Lung (tissue), 11 donors: ENCODE measurements at regions not wholly inside any gene's neighbourhood (a gene's known extent, or its start where the extent isn't known, plus 50 kb on each side); places are given as distances from the start of the nearest gene placed in this dataset.

Experiments
- ATAC-seq: fragments of 200-7000 bp; cut with Tn5 transposase; one replicate; pipeline ENCODE4 v1.9.1; 2020; ENCODE audit warnings: moderate number of reproducible peaks; ENCODE audit not compliant: insufficient read depth, low FRiP score
- DNase-seq, 3 donors: peaks; one replicate each; pipeline ENCODE4 v3.0.0-alpha.2; 2013 to 2017
- H3K27ac ChIP-seq, 2 donors: one replicate each; pipeline ENCODE4 v1.5.1; 2013; ENCODE audit warnings: mild to moderate bottlenecking in 2 of 2, moderate library complexity in 2 of 2, control low read depth in 1 of 2, inconsistent platforms in 1 of 2, low read depth in 1 of 2, low read length in 1 of 2
- H3K27me3 ChIP-seq, 3 donors: one replicate each; pipeline ENCODE4 v1.5.1; 2013; ENCODE audit warnings: low read length in 2 of 3; ENCODE audit not compliant: control insufficient read depth in 3 of 3, insufficient read depth in 3 of 3
- H3K36me3 ChIP-seq, 4 donors: one replicate each; pipeline ENCODE4 v1.5.1; 2013; ENCODE audit warnings: low read length in 4 of 4, mild to moderate bottlenecking in 1 of 4, moderate library complexity in 1 of 4; ENCODE audit not compliant: control insufficient read depth in 4 of 4, insufficient read depth in 4 of 4
- H3K4me1 ChIP-seq, 5 donors: one replicate each; pipeline ENCODE4 v1.5.1; 2013; ENCODE audit warnings: low read length in 5 of 5, mild to moderate bottlenecking in 2 of 5, moderate library complexity in 1 of 5; ENCODE audit not compliant: control insufficient read depth in 5 of 5, insufficient read depth in 5 of 5
- H3K4me3 ChIP-seq: one replicate; pipeline ENCODE4 v1.5.1; 2013; ENCODE audit warnings: mild to moderate bottlenecking, control low read depth, moderate library complexity
- H3K9ac ChIP-seq, 2 donors: one replicate each; pipeline ENCODE4 v1.5.1; 2013; ENCODE audit warnings: low read length in 2 of 2, control low read depth in 1 of 2; ENCODE audit not compliant: insufficient read depth in 1 of 2
- H3K9me3 ChIP-seq, 4 donors: one replicate each; pipeline ENCODE4 v1.5.1; 2013; ENCODE audit warnings: low read length in 3 of 4, mild to moderate bottlenecking in 1 of 4, moderate library complexity in 1 of 4; ENCODE audit not compliant: control insufficient read depth in 4 of 4, insufficient read depth in 3 of 4
- CTCF ChIP-seq: IDR thresholded peaks from 2 replicates; pipeline ENCODE4 v1.5.1; 2012; ENCODE audit warnings: mild to moderate bottlenecking; ENCODE audit errors: control extremely low read depth, extremely low read depth
- WGBS, 2 donors: extraction: QIAGEN DNeasy Blood & Tissue Kit; methylation state at CpG; one replicate each; pipeline ENCODE4 v1.1.7; 2013; 5-methylcytosine and 5-hydroxymethylcytosine counted together
- donor health status: control.
- donor health status: control.
- donor health status: Bipolar disorder and iron deficiency.
- donor health status: healthy.
- donor health status: DM: yes; HTN: yes; CAD: no.

- Histone ChIP-seq H3K9me3 (no peaks in the 10 kb centered on the region), H3K4me1 (no peaks in the 10 kb centered on the region), H3K36me3 (no peaks in the 10 kb centered on the region), H3K27me3 (no peaks in the 10 kb centered on the region), H3K27ac (no peak overlapping the region), H3K4me3 (no peak overlapping the region), H3K9ac (no peak overlapping the region)
- no peak for DNase-seq
- ATAC-seq = no peak
- 73 to 91% methylated on average over 2 of the region's 2 CpGs for WGBS, 2 donors
- no peak for TF ChIP-seq CTCF
These were observed 199.4 kb upstream of the TTC14 start for GRCh38 chr3:180402471-180403073.

GRCh38 chr3:180403156-180403555 is 198.8 kb upstream of the TTC14 start:
- no peak overlapping the region for H3K27ac ChIP-seq
- ATAC-seq (no peak), DNase-seq (no peak)
- no peaks in the 10 kb centered on the region for H3K27me3 ChIP-seq
- H3K4me1 ChIP-seq = no peaks in the 10 kb centered on the region
- no peak for TF ChIP-seq CTCF
- no peaks in the 10 kb centered on the region for H3K9me3 ChIP-seq
- H3K4me3 ChIP-seq = no peak overlapping the region
- no peak overlapping the region for H3K9ac ChIP-seq
- H3K36me3 ChIP-seq = no peaks in the 10 kb centered on the region

DNA sequence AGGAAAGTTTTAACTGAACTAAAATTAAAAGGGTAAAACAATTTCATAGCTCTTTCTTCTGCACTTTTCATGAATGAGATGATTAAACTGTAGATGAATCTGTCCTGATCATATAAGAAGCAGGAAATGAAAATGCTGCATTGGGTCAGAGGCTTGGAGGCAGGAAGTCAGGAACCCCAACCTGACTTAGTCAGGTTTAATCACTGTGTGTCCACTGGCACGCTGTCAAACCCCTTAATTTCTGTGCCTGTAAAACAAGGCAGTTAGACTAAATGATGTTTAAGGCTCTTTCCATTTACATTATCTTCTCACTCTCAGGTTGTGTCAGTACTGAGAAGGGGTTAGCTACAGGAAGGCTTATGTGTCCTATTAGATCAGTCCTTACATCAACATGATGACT is 193.3 kb upstream of the TTC14 start:
- DNase-seq (no peak), ATAC-seq (no peak)
- no peaks in the 10 kb centered on the region for H3K36me3 ChIP-seq
- no peaks in the 10 kb centered on the region for H3K4me1 ChIP-seq
- H3K9ac ChIP-seq = no peak overlapping the region
- no peak overlapping the region for H3K27ac ChIP-seq
- no peaks in the 10 kb centered on the region for H3K9me3 ChIP-seq
- TF ChIP-seq CTCF = no peak
- no peaks in the 10 kb centered on the region for H3K27me3 ChIP-seq
- WGBS, 2 donors = 69 to 77% methylated on average over 1 of the region's 1 CpG
- H3K4me3 ChIP-seq = no peak overlapping the region

- DNase-seq (no peak), ATAC-seq (no peak)
- Histone ChIP-seq H3K27ac (no peak overlapping the region), H3K4me3 (no peak overlapping the region), H3K9ac (no peak overlapping the region), H3K36me3 (no peaks in the 10 kb centered on the region), H3K9me3 (no peaks in the 10 kb centered on the region), H3K4me1 (no peaks in the 10 kb centered on the region), H3K27me3 (no peaks in the 10 kb centered on the region)
- TF ChIP-seq CTCF = no peak
These were observed 192.8 kb upstream of the TTC14 start for GRCh38 chr3:180409170-180409569.
